GM12872 (cell line): ENCODE measurements at regions not wholly inside any gene's neighbourhood (a gene's known extent, or its start where the extent isn't known, plus 50 kb on each side); places are given as distances from the start of the nearest gene placed in this dataset.

Experiments
- CTCF ChIP-seq: IDR thresholded peaks from 3 replicates; pipeline ENCODE4 v1.5.1; 2011; ENCODE audit warnings: low read depth, mild to moderate bottlenecking, low read length, moderate library complexity; ENCODE audit not compliant: insufficient read depth

GRCh38 chr2:212811921-212812320 is 273.3 kb upstream of the ERBB4 start:
- no peak for TF ChIP-seq CTCF

DNA sequence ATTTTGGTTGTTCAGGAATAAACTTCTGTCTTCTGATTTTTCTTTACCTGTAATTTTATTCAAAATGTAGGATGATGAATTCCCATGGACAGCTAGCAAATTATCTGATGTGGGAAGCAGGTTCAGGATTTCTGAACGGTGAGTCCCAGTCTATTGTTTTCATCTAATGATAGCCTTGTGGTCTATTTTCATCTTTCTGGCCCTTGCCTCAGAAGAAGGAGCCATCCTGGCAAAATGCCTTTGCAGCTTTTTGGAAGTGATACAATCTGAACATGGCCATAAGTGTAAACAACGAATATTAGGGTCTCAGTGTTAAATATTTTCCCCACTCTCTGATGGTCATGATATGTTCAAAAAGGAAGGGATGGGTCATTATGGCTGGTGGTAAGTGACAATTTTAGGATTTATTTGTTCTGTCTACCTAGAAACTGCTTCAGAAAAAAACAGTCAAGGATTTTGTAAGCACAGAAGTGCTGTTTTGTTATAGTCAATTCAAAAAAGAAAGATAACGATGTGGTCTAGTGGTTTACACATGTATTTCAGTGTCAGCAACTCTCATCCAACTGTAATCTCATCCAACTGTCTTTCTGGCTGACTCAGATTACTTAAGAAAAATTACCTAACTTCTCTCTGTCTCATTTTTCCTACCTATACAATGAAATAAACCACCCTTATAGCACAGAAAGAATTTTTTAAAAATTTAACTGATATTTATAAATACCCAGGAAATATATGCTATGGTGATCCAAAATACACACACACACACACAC is 272.6 kb upstream of the ERBB4 start:
- TF ChIP-seq CTCF: no peak

GRCh38 chr2:212797484-212798205 is 259.0 kb upstream of the ERBB4 start:
- no peak for TF ChIP-seq CTCF

- no peak for TF ChIP-seq CTCF
Observed at GRCh38 chr2:212794471-212794870, 255.9 kb upstream of the ERBB4 start.

DNA sequence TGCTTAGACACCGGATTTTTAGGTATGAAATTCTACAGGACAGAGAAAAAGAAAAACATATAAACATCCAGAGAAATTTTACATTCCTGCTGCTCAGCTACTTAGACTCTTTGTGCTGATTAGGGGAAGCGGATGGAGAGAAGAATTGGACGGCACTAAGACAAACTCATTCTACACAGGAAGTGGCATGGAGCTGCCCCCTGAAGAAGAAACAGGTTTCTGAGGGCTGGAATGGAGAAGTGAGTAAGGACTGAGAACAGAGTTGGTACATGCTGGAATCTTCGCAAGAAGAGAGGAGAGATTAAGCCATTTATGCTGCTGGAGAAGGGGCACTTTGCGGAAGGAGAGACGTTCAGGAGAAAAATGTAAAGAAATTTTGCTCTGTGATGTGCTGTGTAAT is 253.0 kb upstream of the ERBB4 start:
- no peak for TF ChIP-seq CTCF

- peak; percentile 57 for TF ChIP-seq CTCF
Observed at GRCh38 chr2:212777020-212777491, 238.5 kb upstream of the ERBB4 start.

GRCh38 chr2:212773808-212774339 is 235.3 kb upstream of the ERBB4 start:
- TF ChIP-seq CTCF: no peak
